HG03439 (cell line): ENCODE measurements at regions not wholly inside any gene's neighbourhood (a gene's known extent, or its start where the extent isn't known, plus 50 kb on each side); places are given as distances from the start of the nearest gene placed in this dataset.
"Not testable (repeated sequence)": the region's sequence is repeated elsewhere in the genome, so short reads cannot be mapped to it uniquely, and the experiment has no call there.

Source experiments
- ATAC-seq: cut with Tn5 transposase; IDR thresholded peaks from one replicate; pipeline ENCODE4 v1.9.1; 2021; ENCODE audit warnings: mild to moderate bottlenecking, moderate library complexity; ENCODE audit not compliant: unreplicated experiment

DNA sequence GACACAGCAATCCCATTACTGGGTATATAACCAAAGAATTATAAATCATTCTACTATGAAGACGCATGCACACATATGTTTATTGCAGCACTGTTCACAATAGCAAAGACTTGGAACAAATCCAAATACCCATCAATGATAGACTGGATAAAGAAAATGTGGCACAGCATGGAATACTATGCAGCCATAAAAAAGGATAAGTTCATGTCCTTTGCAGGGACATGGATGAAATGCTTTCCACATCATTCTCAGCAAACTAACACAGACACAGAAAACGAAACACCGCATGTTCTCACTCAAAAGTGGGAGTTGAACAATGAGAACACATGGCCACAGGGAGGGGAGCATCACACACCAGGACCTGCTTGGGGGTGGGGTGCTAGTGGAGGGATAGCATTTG is 613.0 kb downstream of the RFPL4B start:
- not testable (repeated sequence) for ATAC-seq

- ATAC-seq = no peak
Measured at GRCh38 chr6:112967974-112968373, 620.8 kb downstream of the RFPL4B start.

DNA sequence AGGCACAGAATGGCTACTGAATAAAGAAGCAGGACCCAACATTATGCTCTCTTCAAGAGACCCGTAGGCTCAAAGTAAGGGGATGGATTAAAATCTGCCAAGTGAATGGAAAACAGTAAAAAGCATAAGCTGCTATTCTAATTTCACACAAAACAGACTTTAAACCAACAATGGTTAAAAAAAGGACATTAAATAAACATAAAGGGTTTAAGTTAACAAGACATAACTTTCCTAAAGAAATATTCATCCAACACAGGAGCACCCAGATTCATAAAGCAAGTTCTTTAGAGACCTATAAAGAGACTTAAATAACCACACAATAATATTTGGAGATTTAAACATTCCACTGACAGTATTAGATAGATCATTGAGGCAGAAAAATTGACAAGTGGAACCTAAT is 624.5 kb downstream of the RFPL4B start:
- no peak for ATAC-seq

- not testable (repeated sequence) for ATAC-seq
Measured at GRCh38 chr6:112974931-112975330, 627.8 kb downstream of the RFPL4B start.

GRCh38 chr6:112976579-112976978 is 629.4 kb downstream of the RFPL4B start:
- ATAC-seq = not testable (repeated sequence)

DNA sequence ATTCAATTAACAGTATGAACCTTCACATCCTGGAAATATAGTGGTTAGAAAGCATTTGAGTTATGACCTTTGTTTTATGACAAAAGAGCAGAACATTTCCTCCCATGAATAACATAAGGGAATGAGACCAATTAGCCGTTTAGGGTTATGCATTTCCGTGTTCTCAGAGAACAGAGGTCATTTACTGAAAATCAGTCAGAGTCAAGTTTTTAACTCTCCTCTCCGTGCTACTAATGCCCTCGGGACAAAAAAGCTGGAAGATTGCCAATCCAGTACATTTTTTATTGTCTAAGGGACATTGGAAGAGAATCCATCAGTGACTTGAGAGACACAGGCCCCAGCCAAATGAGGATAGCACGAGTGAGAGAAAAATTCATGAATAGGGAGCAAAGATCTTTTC is 632.7 kb downstream of the RFPL4B start:
- ATAC-seq = no peak

DNA sequence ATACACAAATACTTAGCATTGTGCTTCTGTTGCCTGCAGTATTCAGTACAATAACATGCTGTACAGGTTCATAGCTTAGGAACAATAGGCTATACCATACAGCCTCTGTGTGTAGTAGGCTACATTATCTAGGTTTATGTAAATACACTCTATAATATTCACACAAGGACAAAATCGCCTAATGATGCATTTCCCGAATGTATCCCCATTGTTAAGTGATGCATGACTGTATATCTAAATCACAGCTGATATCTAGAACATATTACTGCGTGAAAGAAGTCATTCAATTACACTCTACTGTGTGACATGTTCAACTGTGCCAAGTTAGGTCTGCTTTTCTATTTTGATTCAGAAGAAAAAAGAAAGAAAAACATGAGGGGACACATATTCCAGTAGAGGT is 633.5 kb downstream of the RFPL4B start:
- no peak for ATAC-seq

DNA sequence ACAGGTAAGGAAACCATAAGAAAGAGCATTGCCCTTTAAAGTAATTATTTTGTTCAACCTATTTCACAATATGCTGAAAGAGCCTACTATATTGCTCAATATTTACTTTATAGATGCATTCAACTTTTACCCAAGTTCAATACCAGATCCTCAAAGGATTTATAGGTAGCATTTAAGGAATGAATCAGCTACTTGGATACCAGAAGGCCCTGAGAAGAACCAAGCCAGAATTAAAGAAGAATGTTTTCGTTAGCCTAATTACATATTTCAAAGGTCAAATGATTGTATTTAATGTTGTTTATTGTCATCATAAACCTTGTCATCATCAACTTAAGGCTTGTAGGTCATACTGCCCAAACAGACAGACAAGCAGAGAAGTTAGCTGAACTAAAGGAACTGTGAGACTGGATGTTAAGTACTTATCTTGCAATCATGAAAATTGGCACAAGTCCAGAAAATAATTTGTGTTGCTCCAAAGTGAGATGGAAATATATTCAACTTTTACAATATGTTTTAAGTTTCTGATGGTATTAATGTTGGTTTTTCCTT is 636.7 kb downstream of the RFPL4B start:
- ATAC-seq = no peak

- no peak for ATAC-seq
Measured at GRCh38 chr6:112984899-112985298, 637.8 kb downstream of the RFPL4B start.

DNA sequence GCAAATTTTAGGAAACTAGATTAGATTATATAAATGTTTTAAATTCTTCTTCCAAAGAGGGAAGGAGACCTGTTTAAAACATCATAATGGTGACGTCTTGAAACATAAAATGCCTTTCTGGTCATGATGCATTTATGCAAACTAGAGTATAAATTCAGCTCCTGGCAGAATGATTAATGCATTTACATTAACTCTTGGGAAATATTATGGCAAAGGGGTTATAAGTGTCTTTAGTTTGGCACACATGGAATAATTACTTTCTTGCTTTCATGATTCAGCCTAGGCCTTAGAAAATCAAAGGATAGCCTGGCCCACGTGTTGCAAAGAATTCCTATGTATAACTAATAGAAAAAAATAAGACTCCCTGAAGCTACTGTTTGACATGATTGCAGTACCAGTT is 639.2 kb downstream of the RFPL4B start:
- no peak for ATAC-seq

GRCh38 chr6:112988748-112989147 is 641.6 kb downstream of the RFPL4B start:
- no peak for ATAC-seq

DNA sequence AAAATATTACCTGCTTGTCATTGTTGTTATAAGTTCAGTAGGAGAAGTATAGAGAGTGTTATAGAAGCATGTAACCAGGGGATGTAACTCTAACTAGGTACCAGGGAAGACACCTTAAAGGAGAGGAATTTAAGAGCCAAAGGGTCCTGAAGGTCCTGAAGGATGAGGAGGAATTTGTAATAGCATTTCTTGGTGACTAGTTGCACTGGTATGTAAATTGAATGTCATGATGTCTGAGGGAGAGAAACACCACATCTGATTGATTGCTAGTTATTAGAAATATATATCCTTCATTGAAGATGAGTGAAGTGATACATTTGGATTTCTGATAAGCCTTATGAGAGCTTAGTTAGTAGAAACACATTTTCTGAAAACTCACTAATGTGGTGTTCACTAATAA is 643.8 kb downstream of the RFPL4B start:
- no peak for ATAC-seq

- ATAC-seq = no peak
Measured at GRCh38 chr6:112991912-112992311, 644.8 kb downstream of the RFPL4B start.

- ATAC-seq = no peak
Measured at GRCh38 chr6:112997421-112998085, 650.4 kb downstream of the RFPL4B start.

DNA sequence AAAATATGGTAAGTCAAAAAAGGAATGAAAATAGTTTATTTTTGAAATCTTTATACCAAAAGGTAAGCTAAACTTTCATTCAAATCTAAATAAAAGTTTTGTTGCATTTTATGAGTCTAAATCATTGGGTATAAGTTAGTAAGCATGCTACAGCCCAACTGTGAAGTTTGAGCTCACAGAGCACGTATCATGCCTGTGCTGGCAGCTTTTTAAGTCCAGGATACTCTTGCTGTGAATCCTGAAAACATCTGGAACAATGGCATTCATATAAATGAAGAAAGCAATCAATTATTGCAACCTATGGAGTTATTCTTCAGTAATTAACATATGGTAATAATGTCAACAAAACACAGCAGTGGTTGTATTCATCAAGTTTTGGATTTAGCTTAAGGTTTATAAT is 656.9 kb downstream of the RFPL4B start:
- ATAC-seq = no peak

DNA sequence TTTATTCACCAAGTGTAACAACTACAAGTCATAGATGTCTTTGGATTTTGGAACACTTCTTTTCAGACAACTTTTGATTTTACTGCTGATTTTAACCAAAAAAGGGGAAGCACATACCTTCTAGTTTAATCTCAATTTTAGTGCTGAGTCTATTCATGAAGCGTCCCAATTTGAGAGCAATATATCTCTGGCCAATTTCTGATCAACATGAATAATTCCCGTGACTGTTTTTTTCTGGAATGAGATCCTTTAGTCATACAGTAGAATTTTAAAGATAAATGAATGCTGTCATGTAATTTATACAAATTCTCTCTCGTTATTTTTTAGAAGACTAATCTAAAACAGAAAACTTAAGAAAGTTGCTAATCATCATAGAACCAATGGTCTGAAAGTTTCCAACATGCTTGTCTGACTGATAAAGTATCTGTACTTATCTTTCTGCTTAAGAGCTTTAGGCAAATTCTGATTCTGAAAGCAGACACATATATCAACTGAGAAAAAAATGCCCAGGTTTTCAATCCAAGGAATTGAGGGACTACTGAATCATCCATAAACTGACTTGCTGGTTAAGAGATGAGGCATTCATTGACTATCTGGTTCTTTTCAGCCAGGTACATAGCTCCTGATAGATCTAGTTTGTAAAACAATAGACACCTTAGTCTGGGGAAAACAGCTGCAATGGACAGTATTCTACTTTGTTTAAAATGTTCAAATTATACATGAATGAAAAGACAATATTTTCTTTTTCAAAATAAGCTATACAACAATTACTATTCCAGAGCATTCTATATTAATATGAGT is 657.5 kb downstream of the RFPL4B start:
- no peak for ATAC-seq

- no peak for ATAC-seq
Measured at GRCh38 chr6:113006494-113006893, 659.4 kb downstream of the RFPL4B start.

GRCh38 chr6:113009682-113010081 is 662.6 kb downstream of the RFPL4B start:
- ATAC-seq = no peak

GRCh38 chr6:113010196-113010989 is 663.3 kb downstream of the RFPL4B start:
- no peak for ATAC-seq

DNA sequence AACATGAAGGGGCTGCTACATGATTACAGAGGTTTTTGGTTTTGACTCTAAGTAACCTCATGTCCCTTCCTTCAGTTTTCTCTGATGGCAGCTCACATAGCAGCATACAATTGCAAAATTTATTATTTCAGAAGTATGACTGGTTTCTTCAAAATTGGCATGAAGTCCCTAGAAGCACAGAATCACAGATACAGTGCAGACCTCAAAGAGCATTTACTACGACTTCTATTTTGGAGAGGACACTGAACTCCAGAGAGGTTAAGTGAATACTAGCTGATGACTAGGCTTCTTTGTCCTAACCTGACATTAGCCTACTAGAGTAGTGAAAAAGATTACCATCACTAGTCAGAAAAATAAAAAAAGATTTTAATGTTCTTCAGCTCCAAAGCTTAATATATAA is 664.3 kb downstream of the RFPL4B start:
- ATAC-seq = no peak

DNA sequence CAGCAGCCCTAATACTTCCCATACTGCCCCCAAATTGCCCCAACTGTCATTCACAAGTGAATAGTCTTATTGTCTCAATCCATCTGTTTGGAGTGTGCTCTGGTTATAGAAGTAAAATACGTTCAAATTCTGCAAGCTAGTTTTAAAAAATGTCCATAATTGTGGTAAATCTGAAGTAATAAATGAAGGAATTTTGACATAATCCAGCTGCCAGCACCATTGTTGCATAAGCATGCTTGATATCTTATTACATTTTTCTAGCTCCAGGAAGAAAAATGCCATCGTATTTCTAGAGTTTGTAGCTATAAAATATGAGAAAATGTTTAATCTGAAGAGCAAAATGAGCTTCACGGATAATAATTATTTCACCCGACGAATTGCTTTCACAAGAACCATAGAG is 664.7 kb downstream of the RFPL4B start:
- no peak for ATAC-seq
